ENCODE measurements at regions not wholly inside any gene's neighbourhood (a gene's known extent, or its start where the extent isn't known, plus 50 kb on each side); places are given as distances from the start of the nearest gene placed in this dataset.

- TF ChIP-seq CTCF (IDR thresholded peaks at IDR 0.05; ENCODE audit: insufficient read depth, low read depth, low read length) (no peak), EZH2 (IDR thresholded peaks at IDR 0.05; ENCODE audit: insufficient read depth, low read length) (no peak)
Measured at GRCh38 chr3:145936971-145937370, 224.0 kb downstream of the PLOD2 start.

Measured in astrocyte (in vitro differentiated cells and primary cell).